ENCODE measurements at regions not wholly inside any gene's neighbourhood (a gene's known extent, or its start where the extent isn't known, plus 50 kb on each side); places are given as distances from the start of the nearest gene placed in this dataset.
A peak's percentile ranks its signal among the peaks of the same experiment; 100 is the strongest.

GRCh38 chr11:109937968-109938367 is 155.2 kb upstream of the ZC3H12C start:
- Histone ChIP-seq H3K9me3 (ENCODE audit: control insufficient read depth, low read length) (no peaks in the 10 kb centered on the region), H3K27me3 (ENCODE audit: control insufficient read depth in 1 of 2, insufficient read depth in 2 of 2, low read length in 1 of 2) (no peaks in the 10 kb centered on the region), H3K4me1 (ENCODE audit: control insufficient read depth in 1 of 2, insufficient read depth in 2 of 2, low read length in 2 of 2) (no peaks in the 10 kb centered on the region), H3K4me3 (ENCODE audit: low read length in 2 of 2) (no peak overlapping the region), H3K27ac (ENCODE audit: low read depth in 1 of 2, low read length in 2 of 2) (no peak overlapping the region), H3K36me3 (ENCODE audit: control insufficient read depth in 1 of 2, insufficient read depth in 2 of 2, low read length in 1 of 2) (no peaks in the 10 kb centered on the region)
- no peak for ATAC-seq (ENCODE audit: low FRiP score)
- intact Hi-C loops (cut with DNase I), result no loop called here
- no peak for DNase-seq

GRCh38 chr11:109939166-109939810 is 153.9 kb upstream of the ZC3H12C start:
- ATAC-seq (ENCODE audit: low FRiP score), result no peak
- intact Hi-C loops (cut with DNase I), result no loop called here

GRCh38 chr11:109940816-109941215 is 152.4 kb upstream of the ZC3H12C start:
- intact Hi-C loops (cut with DNase I), result loop anchor here (5.0 to 10.0 kb wide), 3 partner anchors 214 to 1244 kb away; partner anchors contain the start of gene FDX1 (in 1 of the 2)
- Histone ChIP-seq H3K27ac (ENCODE audit: low read depth in 1 of 2, low read length in 2 of 2) (no peak overlapping the region), H3K9me3 (ENCODE audit: control insufficient read depth, low read length) (no peaks in the 10 kb centered on the region), H3K27me3 (ENCODE audit: control insufficient read depth in 1 of 2, insufficient read depth in 2 of 2, low read length in 1 of 2) (no peaks in the 10 kb centered on the region), H3K36me3 (ENCODE audit: control insufficient read depth in 1 of 2, insufficient read depth in 2 of 2, low read length in 1 of 2) (no peaks in the 10 kb centered on the region), H3K4me3 (ENCODE audit: low read length in 2 of 2) (no peak overlapping the region), H3K4me1 (ENCODE audit: control insufficient read depth in 1 of 2, insufficient read depth in 2 of 2, low read length in 2 of 2) (no peaks in the 10 kb centered on the region)
- DNase-seq, result no peak
- WGBS, 2 donors, result 74 to 78% methylated on average over 8 of the region's 8 CpGs
- ATAC-seq (ENCODE audit: low FRiP score), result no peak

More at GRCh38 chr11:109939166-109939810, 153.9 kb upstream of the ZC3H12C start:
- no peaks in the 10 kb centered on the region for H3K27me3 ChIP-seq (ENCODE audit: control insufficient read depth in 1 of 2, insufficient read depth in 2 of 2, low read length in 1 of 2)
- WGBS, 2 donors, result 0 to 2% methylated on average over 1 of the region's 1 CpG
- H3K27ac ChIP-seq (ENCODE audit: low read depth in 1 of 2, low read length in 2 of 2), result no peak overlapping the region
- H3K9me3 ChIP-seq (ENCODE audit: control insufficient read depth, low read length), result no peaks in the 10 kb centered on the region
- no peak for DNase-seq
- no peak overlapping the region for H3K4me3 ChIP-seq (ENCODE audit: low read length in 2 of 2)
- no peaks in the 10 kb centered on the region for H3K36me3 ChIP-seq (ENCODE audit: control insufficient read depth in 1 of 2, insufficient read depth in 2 of 2, low read length in 1 of 2)
- H3K4me1 ChIP-seq (ENCODE audit: control insufficient read depth in 1 of 2, insufficient read depth in 2 of 2, low read length in 2 of 2), result no peaks in the 10 kb centered on the region

GRCh38 chr11:109945626-109946321 is 147.4 kb upstream of the ZC3H12C start:
- Histone ChIP-seq H3K27me3 (ENCODE audit: control insufficient read depth in 1 of 2, insufficient read depth in 2 of 2, low read length in 1 of 2) (no peaks in the 10 kb centered on the region), H3K27ac (ENCODE audit: low read depth in 1 of 2, low read length in 2 of 2) (no peak overlapping the region), H3K36me3 (ENCODE audit: control insufficient read depth in 1 of 2, insufficient read depth in 2 of 2, low read length in 1 of 2) (no peaks in the 10 kb centered on the region), H3K4me3 (ENCODE audit: low read length in 2 of 2) (peak overlapping the region in 1 of 2 donors; percentile 48), H3K4me1 (ENCODE audit: control insufficient read depth in 1 of 2, insufficient read depth in 2 of 2, low read length in 2 of 2) (peaks cover 0 to 3% of the 10 kb centered on the region in 2 donors), H3K9me3 (ENCODE audit: control insufficient read depth, low read length) (no peaks in the 10 kb centered on the region)
- ATAC-seq (ENCODE audit: low FRiP score), result no peak
- WGBS, 2 donors, result 51 to 54% methylated on average over 6 of the region's 6 CpGs
- intact Hi-C loops (cut with DNase I), result loop anchor here (5.0 to 10.0 kb wide), 5 partner anchors 147 to 479 kb away; partner anchors contain the start of genes ZC3H12C (in 2 of the 2) and FDX1 (in 1 of the 2)
- DNase-seq, result no peak

GRCh38 chr11:109946322-109946846 is 146.8 kb upstream of the ZC3H12C start:
- Histone ChIP-seq H3K27ac (ENCODE audit: low read depth in 1 of 2, low read length in 2 of 2) (peak overlapping the region; percentile 28 to 86), H3K27me3 (ENCODE audit: control insufficient read depth in 1 of 2, insufficient read depth in 2 of 2, low read length in 1 of 2) (no peaks in the 10 kb centered on the region), H3K36me3 (ENCODE audit: control insufficient read depth in 1 of 2, insufficient read depth in 2 of 2, low read length in 1 of 2) (no peaks in the 10 kb centered on the region), H3K4me1 (ENCODE audit: control insufficient read depth in 1 of 2, insufficient read depth in 2 of 2, low read length in 2 of 2) (peaks cover 0 to 3% of the 10 kb centered on the region in 2 donors), H3K4me3 (ENCODE audit: low read length in 2 of 2) (peak overlapping the region; percentile 29 to 84), H3K9me3 (ENCODE audit: control insufficient read depth, low read length) (no peaks in the 10 kb centered on the region)
- 9 to 10% methylated on average over 8 of the region's 8 CpGs for WGBS, 2 donors
- intact Hi-C loops (cut with DNase I), result loop anchor here (5.0 to 10.0 kb wide), 5 partner anchors 146 to 478 kb away; partner anchors contain the start of genes ZC3H12C (in 2 of the 2) and FDX1 (in 1 of the 2)
- ATAC-seq (ENCODE audit: low FRiP score) (peak; percentile 97), DNase-seq (peak; percentile 90 to 92)

GRCh38 chr11:109954534-109954933 is 138.7 kb upstream of the ZC3H12C start:
- Histone ChIP-seq H3K4me3 (ENCODE audit: low read length in 2 of 2) (no peak overlapping the region), H3K4me1 (ENCODE audit: control insufficient read depth in 1 of 2, insufficient read depth in 2 of 2, low read length in 2 of 2) (no peaks in the 10 kb centered on the region), H3K36me3 (ENCODE audit: control insufficient read depth in 1 of 2, insufficient read depth in 2 of 2, low read length in 1 of 2) (no peaks in the 10 kb centered on the region), H3K9me3 (ENCODE audit: control insufficient read depth, low read length) (no peaks in the 10 kb centered on the region), H3K27ac (ENCODE audit: low read depth in 1 of 2, low read length in 2 of 2) (no peak overlapping the region), H3K27me3 (ENCODE audit: control insufficient read depth in 1 of 2, insufficient read depth in 2 of 2, low read length in 1 of 2) (no peaks in the 10 kb centered on the region)
- DNase-seq (no peak), ATAC-seq (ENCODE audit: low FRiP score) (no peak)
- 86 to 94% methylated on average over 2 of the region's 2 CpGs for WGBS, 2 donors
- intact Hi-C loops (cut with DNase I), result loop anchor here in 1 of 2 donors (10.0 kb wide), 1 partner anchor 240 kb away; no protein-coding TSS in a partner anchor

- ATAC-seq (ENCODE audit: low FRiP score) (no peak), DNase-seq (no peak)
- intact Hi-C loops (cut with DNase I), result loop anchor here in 1 of 2 donors (10.0 kb wide), 1 partner anchor 239 kb away; no protein-coding TSS in a partner anchor
- Histone ChIP-seq H3K9me3 (ENCODE audit: control insufficient read depth, low read length) (no peaks in the 10 kb centered on the region), H3K4me1 (ENCODE audit: control insufficient read depth in 1 of 2, insufficient read depth in 2 of 2, low read length in 2 of 2) (no peaks in the 10 kb centered on the region), H3K4me3 (ENCODE audit: low read length in 2 of 2) (no peak overlapping the region), H3K36me3 (ENCODE audit: control insufficient read depth in 1 of 2, insufficient read depth in 2 of 2, low read length in 1 of 2) (no peaks in the 10 kb centered on the region), H3K27ac (ENCODE audit: low read depth in 1 of 2, low read length in 2 of 2) (no peak overlapping the region), H3K27me3 (ENCODE audit: control insufficient read depth in 1 of 2, insufficient read depth in 2 of 2, low read length in 1 of 2) (no peaks in the 10 kb centered on the region)
- WGBS, 2 donors, result 57 to 62% methylated on average over 3 of the region's 3 CpGs
Observed at GRCh38 chr11:109956124-109956793, 136.9 kb upstream of the ZC3H12C start.

- no peak overlapping the region for H3K4me3 ChIP-seq (ENCODE audit: low read length in 2 of 2)
- intact Hi-C loops (cut with DNase I), result loop anchor here in 1 of 2 donors (10.0 kb wide), 1 partner anchor 238 kb away; no protein-coding TSS in a partner anchor
- H3K9me3 ChIP-seq (ENCODE audit: control insufficient read depth, low read length), result no peaks in the 10 kb centered on the region
- no peaks in the 10 kb centered on the region for H3K36me3 ChIP-seq (ENCODE audit: control insufficient read depth in 1 of 2, insufficient read depth in 2 of 2, low read length in 1 of 2)
- 78 to 83% methylated on average over 6 of the region's 6 CpGs for WGBS, 2 donors
- DNase-seq (no peak), ATAC-seq (ENCODE audit: low FRiP score) (no peak)
- H3K27ac ChIP-seq (ENCODE audit: low read depth in 1 of 2, low read length in 2 of 2), result no peak overlapping the region
- no peaks in the 10 kb centered on the region for H3K27me3 ChIP-seq (ENCODE audit: control insufficient read depth in 1 of 2, insufficient read depth in 2 of 2, low read length in 1 of 2)
- no peaks in the 10 kb centered on the region for H3K4me1 ChIP-seq (ENCODE audit: control insufficient read depth in 1 of 2, insufficient read depth in 2 of 2, low read length in 2 of 2)
Observed at GRCh38 chr11:109957000-109957399, 136.2 kb upstream of the ZC3H12C start.
